NB4 (cell line): ENCODE measurements at regions not wholly inside any gene's neighbourhood (a gene's known extent, or its start where the extent isn't known, plus 50 kb on each side); places are given as distances from the start of the nearest gene placed in this dataset.

Experiments
- DNase-seq: peaks from one replicate; pipeline ENCODE4 v3.0.0; 2010; ENCODE audit warnings: low read depth
- H3K4me3 ChIP-seq: one replicate; pipeline ENCODE4 v1.5.1; 2011; ENCODE audit warnings: mild to moderate bottlenecking, low read depth, low read length, moderate library complexity
- MAX ChIP-seq: IDR thresholded peaks from 2 replicates; pipeline ENCODE4 v1.6.1; 2011; ENCODE audit warnings: low read depth, low read length
- MYC ChIP-seq: IDR thresholded peaks from 2 replicates; pipeline ENCODE4 v1.6.1; 2011; ENCODE audit warnings: low read depth, low read length
- POLR2A ChIP-seq: IDR thresholded peaks from 2 replicates; pipeline ENCODE4 v1.6.1; 2011; ENCODE audit warnings: mild to moderate bottlenecking; ENCODE audit not compliant: insufficient read length; ENCODE audit errors: extremely low read depth
- TF ChIP-seq, protein P1 (sequence below): IDR thresholded peaks from one replicate; pipeline ENCODE4 v1.5.1; 2012; ENCODE audit warnings: low read depth, low read length

DNA sequence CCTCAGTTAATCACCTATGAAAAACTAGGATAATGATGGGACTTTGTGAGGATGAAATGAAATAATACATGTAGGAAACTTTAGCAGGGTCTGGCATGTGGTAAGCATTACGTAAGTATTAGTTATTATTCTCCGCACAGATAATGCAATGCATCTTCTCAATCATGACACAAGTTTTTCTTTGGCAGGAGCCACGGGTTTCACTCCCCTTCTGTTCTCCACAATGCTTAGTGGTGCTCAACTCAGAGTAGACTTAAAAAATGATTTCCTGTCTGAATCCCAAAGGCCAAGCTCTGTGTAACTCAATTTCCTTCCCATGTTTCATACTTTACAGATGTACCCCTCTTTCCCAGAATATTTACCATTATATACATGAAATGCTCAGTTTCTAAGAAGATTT lies 82.9 kb downstream of the CCDC34 start:
- H3K4me3 ChIP-seq: no peak overlapping the region
- TF ChIP-seq POLR2A (no peak), MYC (no peak), MAX (no peak)
- TF ChIP-seq, protein P1, sequence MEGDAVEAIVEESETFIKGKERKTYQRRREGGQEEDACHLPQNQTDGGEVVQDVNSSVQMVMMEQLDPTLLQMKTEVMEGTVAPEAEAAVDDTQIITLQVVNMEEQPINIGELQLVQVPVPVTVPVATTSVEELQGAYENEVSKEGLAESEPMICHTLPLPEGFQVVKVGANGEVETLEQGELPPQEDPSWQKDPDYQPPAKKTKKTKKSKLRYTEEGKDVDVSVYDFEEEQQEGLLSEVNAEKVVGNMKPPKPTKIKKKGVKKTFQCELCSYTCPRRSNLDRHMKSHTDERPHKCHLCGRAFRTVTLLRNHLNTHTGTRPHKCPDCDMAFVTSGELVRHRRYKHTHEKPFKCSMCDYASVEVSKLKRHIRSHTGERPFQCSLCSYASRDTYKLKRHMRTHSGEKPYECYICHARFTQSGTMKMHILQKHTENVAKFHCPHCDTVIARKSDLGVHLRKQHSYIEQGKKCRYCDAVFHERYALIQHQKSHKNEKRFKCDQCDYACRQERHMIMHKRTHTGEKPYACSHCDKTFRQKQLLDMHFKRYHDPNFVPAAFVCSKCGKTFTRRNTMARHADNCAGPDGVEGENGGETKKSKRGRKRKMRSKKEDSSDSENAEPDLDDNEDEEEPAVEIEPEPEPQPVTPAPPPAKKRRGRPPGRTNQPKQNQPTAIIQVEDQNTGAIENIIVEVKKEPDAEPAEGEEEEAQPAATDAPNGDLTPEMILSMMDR: no peak
- no peak for DNase-seq

DNA sequence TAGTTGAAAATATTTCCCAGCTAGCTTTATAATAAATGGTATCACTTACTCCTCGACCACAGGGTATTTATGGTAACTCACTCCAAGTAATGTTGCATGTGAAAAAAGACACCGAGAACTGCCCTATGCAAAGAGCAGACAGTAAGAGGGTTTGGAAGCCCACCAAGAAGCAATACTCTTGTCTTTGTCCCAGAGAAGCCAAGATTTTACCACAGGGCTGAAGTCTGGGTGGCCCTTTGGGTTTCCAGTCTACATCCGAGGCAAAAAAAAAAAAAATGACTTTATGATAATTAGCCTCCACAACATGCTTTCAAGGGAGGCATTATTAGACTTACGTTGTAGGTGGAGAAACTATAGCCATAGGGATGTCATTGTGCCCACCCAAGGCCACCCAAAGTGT lies 83.6 kb downstream of the CCDC34 start:
- DNase-seq: no peak
- no peak for TF ChIP-seq POLR2A
- no peak overlapping the region for H3K4me3 ChIP-seq

- no peak for TF ChIP-seq MAX
- TF ChIP-seq MYC: no peak
- TF ChIP-seq POLR2A: no peak
- TF ChIP-seq, protein P1: no peak
- H3K4me3 ChIP-seq: no peak overlapping the region
- no peak for DNase-seq
Observed at GRCh38 chr11:27277843-27278242, 85.2 kb downstream of the CCDC34 start.

DNA sequence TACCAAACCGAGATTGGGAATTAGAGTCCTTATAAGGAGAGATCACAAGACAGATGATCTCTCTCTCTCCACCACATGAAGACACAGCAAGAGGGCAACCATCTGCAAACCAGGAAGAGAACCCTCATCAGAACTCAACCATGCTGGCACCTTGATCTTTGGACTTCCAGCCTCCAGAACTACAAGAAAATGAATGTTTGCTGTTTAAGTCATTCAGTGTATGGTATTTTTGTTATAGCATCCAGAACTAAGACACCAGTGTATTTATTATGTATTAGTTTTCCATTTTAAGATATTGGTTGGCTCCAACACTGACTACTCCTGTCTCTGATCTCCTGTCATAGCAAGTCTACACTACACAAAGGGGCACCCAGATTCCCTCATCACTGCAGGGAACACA lies 86.9 kb downstream of the CCDC34 start:
- no peak for TF ChIP-seq MYC
- TF ChIP-seq, protein P1: no peak
- TF ChIP-seq MAX: no peak
- no peak for DNase-seq
- H3K4me3 ChIP-seq: no peak overlapping the region

GRCh38 chr11:27274854-27275395 lies 88.1 kb downstream of the CCDC34 start:
- no peak for DNase-seq
- TF ChIP-seq POLR2A (no peak), MAX (no peak), MYC (no peak)
- TF ChIP-seq, protein P1: no peak
- no peak overlapping the region for H3K4me3 ChIP-seq

DNA sequence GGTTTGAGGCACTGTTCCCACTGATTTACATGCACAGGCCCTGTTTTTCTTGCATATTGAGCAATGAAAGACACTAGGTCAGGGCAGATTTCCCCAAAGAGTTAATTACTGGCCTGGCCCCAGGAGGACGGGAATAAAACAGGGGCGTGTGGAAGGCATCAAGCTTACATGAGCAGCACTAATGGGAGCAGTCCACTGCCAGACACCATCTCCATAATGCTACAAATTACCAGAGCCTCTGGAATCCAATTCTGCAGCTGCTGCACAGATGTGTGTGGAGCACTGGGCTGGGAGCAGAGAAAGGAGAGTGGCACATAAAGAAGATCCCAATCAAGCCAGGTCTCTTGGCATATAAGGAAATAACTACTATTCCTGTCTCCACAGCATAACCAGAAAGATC lies 96.9 kb downstream of the CCDC34 start:
- TF ChIP-seq MAX (no peak), MYC (no peak), POLR2A (no peak)
- TF ChIP-seq, protein P1: no peak
- no peak overlapping the region for H3K4me3 ChIP-seq
- DNase-seq: no peak
